ENCODE measurements at regions not wholly inside any gene's neighbourhood (a gene's known extent, or its start where the extent isn't known, plus 50 kb on each side); places are given as distances from the start of the nearest gene placed in this dataset.

DNA sequence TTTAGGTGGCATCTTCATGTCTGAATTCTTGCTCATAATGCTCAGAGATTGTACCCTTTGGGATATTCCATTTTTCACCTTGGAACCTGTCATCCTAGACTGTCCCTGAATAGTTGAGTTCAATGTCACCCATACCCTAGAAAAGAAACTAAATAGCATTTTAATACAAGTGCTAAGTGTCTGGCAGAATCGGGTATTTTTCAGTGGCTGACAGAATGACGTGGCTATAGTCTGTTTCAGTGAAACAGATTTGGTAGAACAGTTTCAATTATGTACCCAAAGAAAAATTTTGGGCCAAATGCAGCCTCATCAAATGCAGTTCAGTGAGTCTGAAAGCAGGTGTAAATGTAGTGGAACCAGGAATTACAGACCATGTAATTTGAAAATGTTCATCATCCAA is 1041.2 kb downstream of the DTWD2 start:
- TF ChIP-seq, protein P1, sequence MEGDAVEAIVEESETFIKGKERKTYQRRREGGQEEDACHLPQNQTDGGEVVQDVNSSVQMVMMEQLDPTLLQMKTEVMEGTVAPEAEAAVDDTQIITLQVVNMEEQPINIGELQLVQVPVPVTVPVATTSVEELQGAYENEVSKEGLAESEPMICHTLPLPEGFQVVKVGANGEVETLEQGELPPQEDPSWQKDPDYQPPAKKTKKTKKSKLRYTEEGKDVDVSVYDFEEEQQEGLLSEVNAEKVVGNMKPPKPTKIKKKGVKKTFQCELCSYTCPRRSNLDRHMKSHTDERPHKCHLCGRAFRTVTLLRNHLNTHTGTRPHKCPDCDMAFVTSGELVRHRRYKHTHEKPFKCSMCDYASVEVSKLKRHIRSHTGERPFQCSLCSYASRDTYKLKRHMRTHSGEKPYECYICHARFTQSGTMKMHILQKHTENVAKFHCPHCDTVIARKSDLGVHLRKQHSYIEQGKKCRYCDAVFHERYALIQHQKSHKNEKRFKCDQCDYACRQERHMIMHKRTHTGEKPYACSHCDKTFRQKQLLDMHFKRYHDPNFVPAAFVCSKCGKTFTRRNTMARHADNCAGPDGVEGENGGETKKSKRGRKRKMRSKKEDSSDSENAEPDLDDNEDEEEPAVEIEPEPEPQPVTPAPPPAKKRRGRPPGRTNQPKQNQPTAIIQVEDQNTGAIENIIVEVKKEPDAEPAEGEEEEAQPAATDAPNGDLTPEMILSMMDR (IDR thresholded peaks at IDR 0.05; ENCODE audit: low read depth, low read length), result no peak
- TF ChIP-seq EZH2phosphoT487 (IDR thresholded peaks at IDR 0.05; ENCODE audit: low read depth), result no peak

Measured in OCI-LY3 (cell line).